ENCODE measurements at regions not wholly inside any gene's neighbourhood (a gene's known extent, or its start where the extent isn't known, plus 50 kb on each side); places are given as distances from the start of the nearest gene placed in this dataset.

DNA sequence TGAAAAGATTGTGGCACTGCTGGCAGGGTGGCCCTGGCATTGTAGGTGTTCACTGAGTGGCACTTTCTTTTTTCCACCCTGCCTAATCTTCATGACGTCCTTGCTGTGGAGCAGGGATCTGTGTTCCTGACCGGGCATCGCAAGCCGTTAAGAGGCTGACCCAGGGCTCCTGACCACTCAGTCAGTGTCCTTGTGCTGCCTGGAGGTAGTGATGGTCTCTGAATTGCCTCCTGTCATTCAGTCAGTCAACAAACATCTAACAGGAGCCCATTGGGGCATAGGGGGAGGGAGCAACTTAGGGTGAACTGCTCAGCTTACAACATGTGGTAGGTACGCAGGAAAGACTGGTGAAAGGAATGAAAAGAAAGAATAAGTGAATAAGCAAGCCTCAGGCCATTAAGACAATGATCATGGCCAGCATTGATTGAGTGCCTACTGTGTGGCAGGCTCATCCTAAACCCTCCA, 152.0 kb downstream of the CEBPB start:
- no peak overlapping the region for H3K4me3 ChIP-seq (ENCODE audit: low read depth, low read length)
- DNase-seq (ENCODE audit: low read depth), result no peak
- TF ChIP-seq MYC (IDR thresholded peaks at IDR 0.05; ENCODE audit: low read depth, low read length), result no peak
- TF ChIP-seq, protein P1, sequence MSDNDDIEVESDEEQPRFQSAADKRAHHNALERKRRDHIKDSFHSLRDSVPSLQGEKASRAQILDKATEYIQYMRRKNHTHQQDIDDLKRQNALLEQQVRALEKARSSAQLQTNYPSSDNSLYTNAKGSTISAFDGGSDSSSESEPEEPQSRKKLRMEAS (IDR thresholded peaks at IDR 0.05; ENCODE audit: low read depth, low read length), result no peak
- TF ChIP-seq POLR2A (IDR thresholded peaks at IDR 0.05; ENCODE audit: extremely low read depth, insufficient read length), result no peak
- TF ChIP-seq, protein P2, sequence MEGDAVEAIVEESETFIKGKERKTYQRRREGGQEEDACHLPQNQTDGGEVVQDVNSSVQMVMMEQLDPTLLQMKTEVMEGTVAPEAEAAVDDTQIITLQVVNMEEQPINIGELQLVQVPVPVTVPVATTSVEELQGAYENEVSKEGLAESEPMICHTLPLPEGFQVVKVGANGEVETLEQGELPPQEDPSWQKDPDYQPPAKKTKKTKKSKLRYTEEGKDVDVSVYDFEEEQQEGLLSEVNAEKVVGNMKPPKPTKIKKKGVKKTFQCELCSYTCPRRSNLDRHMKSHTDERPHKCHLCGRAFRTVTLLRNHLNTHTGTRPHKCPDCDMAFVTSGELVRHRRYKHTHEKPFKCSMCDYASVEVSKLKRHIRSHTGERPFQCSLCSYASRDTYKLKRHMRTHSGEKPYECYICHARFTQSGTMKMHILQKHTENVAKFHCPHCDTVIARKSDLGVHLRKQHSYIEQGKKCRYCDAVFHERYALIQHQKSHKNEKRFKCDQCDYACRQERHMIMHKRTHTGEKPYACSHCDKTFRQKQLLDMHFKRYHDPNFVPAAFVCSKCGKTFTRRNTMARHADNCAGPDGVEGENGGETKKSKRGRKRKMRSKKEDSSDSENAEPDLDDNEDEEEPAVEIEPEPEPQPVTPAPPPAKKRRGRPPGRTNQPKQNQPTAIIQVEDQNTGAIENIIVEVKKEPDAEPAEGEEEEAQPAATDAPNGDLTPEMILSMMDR (IDR thresholded peaks at IDR 0.05; ENCODE audit: low read depth, low read length), result no peak

DNA sequence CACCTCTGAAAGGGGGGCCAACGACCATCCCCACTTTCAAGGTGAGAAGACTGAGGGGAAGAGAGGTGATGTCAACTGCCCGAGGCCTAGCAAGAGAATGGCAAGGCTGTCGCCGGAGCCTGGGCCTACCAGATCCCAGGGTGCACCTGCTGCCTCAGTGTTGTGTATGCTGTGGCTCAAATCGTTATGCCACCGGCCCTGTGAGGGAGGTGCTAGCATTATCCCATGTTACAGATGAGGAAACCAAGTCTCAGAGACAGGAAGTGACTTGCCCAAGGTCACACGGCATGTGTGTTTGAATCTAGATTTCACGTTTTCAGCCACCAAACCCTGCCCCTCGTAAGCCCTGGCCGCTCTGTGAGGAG, 152.5 kb downstream of the CEBPB start:
- no peak overlapping the region for H3K4me3 ChIP-seq (ENCODE audit: low read depth, low read length)
- TF ChIP-seq POLR2A (IDR thresholded peaks at IDR 0.05; ENCODE audit: extremely low read depth, insufficient read length), result no peak
- TF ChIP-seq, protein P2 (IDR thresholded peaks at IDR 0.05; ENCODE audit: low read depth, low read length), result no peak
- TF ChIP-seq, protein P1 (IDR thresholded peaks at IDR 0.05; ENCODE audit: low read depth, low read length), result no peak
- TF ChIP-seq MYC (IDR thresholded peaks at IDR 0.05; ENCODE audit: low read depth, low read length), result no peak
- no peak for DNase-seq (ENCODE audit: low read depth)

DNA sequence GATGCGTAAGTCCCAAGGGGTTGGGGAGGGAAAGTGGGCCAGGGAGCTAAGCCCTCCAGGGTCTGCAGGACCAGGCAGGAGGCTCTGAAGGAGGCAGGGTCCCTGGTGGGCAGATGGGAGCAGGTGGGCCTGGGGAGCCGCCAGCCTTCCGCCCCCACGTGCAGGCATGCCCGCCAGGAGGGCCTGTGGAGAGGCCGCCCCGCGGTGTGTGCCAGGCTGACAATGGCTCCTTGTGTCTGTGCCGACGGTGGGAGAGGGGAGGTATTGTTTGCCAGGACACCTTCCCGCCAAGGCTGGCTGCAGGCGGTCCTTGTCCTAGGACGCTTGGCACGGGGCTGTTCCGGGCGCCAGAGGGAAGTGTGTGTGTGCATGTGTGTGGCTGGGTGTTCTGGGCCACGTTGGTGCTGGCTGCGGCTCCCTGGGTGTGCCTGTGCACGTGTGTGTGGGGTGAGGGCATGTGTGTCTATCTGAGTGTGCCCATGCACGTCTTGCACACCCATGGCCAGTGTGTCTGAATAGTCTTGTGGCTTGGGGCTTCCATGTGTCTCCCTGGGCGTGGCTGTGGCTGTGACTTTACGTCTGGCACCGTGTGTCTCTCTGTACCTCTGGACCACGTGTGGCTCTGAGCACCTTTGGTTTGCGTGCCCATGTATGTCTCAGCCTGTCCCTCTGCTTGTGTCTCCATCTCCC, 153.0 kb downstream of the CEBPB start:
- DNase-seq (ENCODE audit: low read depth), result no peak
- TF ChIP-seq, protein P1 (IDR thresholded peaks at IDR 0.05; ENCODE audit: low read depth, low read length), result no peak
- TF ChIP-seq, protein P2 (IDR thresholded peaks at IDR 0.05; ENCODE audit: low read depth, low read length), result no peak
- no peak for TF ChIP-seq POLR2A (IDR thresholded peaks at IDR 0.05; ENCODE audit: extremely low read depth, insufficient read length)
- TF ChIP-seq MYC (IDR thresholded peaks at IDR 0.05; ENCODE audit: low read depth, low read length), result no peak
- H3K4me3 ChIP-seq (ENCODE audit: low read depth, low read length), result no peak overlapping the region

DNA sequence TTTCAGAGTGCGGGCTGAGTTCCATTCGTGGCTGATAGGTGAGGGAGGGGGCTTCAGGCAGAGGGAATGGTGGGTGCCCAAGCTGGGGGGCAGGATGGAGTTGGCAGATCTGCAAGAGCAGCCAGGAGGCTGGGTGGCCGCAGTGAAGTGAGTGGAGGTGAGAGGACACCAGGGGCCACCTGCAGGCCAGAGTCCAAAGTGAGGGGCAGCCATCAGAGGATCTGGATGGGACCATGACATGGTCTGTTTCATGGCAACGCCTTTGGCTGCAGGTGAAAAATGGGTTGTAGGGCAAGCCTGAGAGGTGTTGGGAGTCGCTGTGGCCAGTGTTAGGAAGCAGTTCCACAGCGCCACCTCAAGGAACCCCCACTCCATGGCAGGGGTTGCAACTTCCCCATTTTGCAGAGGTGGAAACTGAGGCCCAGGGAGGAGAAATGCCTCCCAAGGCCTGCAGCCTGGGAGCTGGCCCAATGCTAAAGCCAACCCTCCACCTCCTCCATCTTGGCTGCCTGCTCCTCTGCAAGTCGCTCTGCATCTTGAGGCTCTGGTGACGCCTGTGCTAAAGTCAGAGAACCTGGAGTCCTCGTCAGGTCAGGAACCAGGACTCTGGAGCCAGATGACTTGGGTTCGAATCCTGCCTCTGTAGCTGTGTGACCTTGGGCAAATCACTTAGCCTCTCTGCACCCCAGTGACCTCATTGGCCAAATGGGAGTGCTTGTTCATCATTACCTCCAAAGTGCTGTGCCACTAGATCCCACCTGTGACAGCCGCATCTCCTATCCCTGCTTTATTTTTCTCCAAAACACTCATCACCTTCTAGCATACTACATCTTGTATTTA, 153.8 kb downstream of the CEBPB start:
- no peak for TF ChIP-seq POLR2A (IDR thresholded peaks at IDR 0.05; ENCODE audit: extremely low read depth, insufficient read length)
- TF ChIP-seq, protein P1 (IDR thresholded peaks at IDR 0.05; ENCODE audit: low read depth, low read length), result 0 out of 2 replicates have a peak, but pooled peaks have one; percentile 8
- TF ChIP-seq, protein P2 (IDR thresholded peaks at IDR 0.05; ENCODE audit: low read depth, low read length), result peak; percentile 73
- peak; percentile 59 for DNase-seq (ENCODE audit: low read depth)

DNA sequence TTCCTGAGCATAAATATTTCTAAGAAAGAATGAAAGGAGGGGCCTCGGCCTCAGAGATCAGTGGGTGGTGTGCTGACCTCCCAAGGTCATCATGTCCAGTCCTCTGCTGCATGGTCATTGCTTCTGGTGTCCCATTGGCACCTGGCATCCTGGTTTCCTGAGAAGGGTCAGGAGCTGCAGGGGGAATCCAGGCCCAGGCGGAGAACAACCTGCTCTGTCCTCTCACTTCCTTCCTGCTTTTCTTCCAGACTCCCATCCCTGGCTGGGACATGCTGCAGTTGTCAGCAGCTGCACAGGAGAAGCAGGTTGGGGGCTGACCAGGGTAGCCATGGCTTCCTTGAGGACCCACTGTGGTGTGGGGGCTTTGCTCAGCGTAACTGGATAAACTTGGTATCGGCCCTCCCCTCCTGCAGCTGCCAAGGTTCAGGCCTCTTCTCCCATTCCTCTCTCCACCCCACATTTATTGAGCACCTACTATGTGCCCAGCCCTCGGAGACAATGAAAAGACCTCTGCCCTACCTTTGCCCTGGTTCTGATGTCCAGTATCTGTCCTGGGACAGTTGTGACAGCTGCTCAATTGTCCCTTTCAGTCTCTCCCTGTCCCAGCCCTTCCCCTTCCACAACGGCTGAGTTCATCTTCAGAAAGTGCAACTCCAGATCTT, 155.2 kb downstream of the CEBPB start:
- DNase-seq (ENCODE audit: low read depth), result no peak
- H3K4me3 ChIP-seq (ENCODE audit: low read depth, low read length), result no peak overlapping the region
- TF ChIP-seq, protein P2 (IDR thresholded peaks at IDR 0.05; ENCODE audit: low read depth, low read length), result no peak
- TF ChIP-seq POLR2A (IDR thresholded peaks at IDR 0.05; ENCODE audit: extremely low read depth, insufficient read length), result no peak
- no peak for TF ChIP-seq MYC (IDR thresholded peaks at IDR 0.05; ENCODE audit: low read depth, low read length)
- TF ChIP-seq, protein P1 (IDR thresholded peaks at IDR 0.05; ENCODE audit: low read depth, low read length), result no peak

More for the DNA sequence above, 153.8 kb downstream of the CEBPB start:
- H3K4me3 ChIP-seq (ENCODE audit: low read depth, low read length), result no peak overlapping the region

All from NB4 (cell line).